GM19193 (cell line): ENCODE measurements at regions not wholly inside any gene's neighbourhood (a gene's known extent, or its start where the extent isn't known, plus 50 kb on each side); places are given as distances from the start of the nearest gene placed in this dataset.

ENCODE experiments used
- POLR2A ChIP-seq: IDR thresholded peaks from 4 replicates; pipeline ENCODE4 v1.6.1; 2011; ENCODE audit not compliant: insufficient read depth, insufficient read length; ENCODE audit errors: extremely low read depth

DNA sequence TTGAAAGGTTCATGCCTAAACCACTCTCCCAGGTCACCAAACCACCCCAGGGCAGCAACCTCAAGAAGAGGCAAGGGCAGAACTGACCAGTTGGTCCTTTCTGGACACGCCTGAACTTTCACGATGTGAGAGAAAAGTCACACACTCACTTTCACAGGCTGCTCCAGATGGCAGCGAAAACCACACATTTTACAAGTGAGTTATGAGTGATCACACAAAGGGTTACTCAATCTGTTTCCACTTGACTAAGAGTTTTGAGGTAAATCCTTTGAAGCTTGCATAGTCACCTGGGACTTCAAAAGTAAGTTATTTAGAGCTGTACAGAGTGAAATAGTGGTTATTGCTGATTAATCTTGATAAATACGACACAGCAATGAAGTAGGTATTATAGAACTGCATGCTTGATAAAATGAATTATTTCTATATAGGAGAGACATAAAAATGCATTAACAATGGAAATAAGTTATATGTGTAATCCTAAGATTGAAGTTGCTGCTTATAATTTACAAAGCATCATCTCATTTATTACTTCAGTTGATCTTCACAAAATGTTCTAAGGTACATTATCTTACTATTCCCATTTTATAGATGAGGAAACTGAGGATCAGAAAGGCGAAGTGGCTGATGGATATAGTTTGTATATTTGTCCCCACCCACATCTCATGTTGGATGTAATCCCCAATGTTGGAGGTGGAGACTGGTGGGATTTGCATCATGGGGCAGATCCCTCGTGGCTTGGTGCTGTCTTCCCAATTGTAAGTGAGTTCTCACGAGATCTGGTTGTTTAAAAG, 103.0 kb upstream of the KLF3 start:
- no peak for TF ChIP-seq POLR2A

DNA sequence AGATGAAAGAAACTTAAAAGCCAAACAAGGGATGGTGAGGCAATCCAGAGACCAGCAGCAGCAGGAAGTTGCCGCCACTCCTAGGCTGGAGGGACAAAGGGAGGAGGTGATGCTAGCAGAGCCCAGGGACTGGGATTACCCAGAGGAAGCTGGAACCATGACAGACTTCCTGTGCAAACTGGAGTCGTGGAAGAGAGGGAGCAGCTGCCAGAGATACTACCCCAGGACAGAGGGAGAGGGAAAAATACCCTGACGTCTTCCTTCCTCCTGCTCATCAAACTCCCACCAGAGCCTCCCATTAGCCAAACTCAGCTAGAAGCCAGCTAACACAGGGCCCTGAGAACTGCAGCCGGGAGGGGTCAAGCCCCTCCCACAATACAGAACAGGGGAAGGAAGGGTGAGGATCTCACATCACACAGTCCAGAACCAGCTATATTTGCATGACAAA, 101.2 kb upstream of the KLF3 start:
- no peak for TF ChIP-seq POLR2A

DNA sequence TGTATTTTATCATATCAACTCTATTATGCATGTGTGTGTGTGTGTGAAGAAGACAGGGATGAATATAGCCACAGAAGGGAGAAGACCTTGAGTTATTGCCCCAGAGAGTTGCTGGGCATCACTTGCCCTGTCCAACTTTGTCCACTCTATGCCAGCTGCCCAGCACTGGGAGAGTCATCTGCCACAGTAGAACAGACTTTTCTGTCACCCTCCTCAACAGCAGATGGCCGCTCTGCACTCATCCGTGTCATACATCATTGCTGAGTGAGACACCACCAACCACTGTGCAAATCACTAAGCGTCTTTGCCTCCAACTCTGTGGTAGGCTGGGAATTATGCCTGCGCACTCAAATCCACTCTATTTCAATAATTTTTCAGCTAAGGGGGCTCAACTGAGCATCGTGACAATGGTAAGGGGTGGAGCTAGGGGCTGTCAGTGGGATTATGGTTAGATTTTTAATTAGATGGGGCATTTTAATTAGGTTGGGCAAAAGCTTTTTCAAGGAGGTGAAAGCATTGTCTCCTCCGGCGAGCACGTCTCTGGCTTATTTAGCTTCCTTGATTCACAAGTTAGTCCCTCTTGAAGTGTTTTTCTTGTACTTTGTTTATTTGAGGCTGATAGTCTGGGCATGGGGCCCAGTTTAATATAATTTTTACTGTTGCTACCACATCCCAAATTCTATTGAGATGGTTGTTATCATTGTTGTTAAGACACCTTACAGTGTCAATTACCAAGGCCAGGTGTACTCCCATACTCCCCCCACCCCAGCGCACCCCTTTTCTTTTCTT, 100.1 kb upstream of the KLF3 start:
- no peak for TF ChIP-seq POLR2A

DNA sequence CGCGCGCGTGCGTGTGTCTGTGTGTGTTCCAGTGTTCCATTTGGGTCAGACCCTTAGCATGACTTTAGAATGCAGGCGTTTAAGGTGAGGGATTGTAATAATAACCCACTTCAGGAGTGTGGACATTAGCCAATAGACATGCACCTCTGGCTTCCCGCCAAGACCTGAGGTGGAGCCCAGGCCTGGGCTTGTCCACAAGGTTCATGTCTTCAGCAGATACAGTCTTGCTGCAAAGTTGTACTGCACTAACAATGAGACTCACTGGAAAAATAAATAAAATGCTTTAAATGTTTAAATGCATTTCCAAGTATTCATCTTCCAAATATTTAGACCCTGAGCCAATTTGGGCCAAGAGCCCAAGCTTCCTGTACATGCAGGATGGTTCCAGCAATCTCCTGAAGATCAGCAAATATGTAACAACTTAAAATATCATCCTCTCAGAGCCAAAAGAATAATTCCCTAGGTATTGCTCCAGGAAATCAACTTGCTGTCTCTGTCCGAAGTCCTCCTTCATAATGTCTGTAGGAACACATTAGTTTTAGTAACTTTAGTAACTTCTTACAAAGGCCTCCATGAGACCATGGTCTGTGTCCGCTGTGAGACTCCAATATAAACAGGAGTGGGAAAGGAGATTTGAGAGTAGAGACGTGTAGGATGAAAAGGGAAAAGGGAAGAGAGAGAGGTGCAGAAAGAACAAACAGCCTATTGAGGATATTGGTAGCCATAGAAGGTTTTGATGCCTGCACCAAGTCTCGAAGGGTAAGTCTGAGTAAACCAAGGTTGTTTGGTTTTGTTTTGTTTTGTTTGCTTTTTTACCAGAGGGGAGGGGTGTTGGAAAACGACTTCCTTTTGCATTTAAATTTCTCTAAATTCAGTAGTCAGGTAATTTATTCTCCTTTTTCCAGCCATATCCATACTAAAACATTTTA, 98.5 kb upstream of the KLF3 start:
- no peak for TF ChIP-seq POLR2A

DNA sequence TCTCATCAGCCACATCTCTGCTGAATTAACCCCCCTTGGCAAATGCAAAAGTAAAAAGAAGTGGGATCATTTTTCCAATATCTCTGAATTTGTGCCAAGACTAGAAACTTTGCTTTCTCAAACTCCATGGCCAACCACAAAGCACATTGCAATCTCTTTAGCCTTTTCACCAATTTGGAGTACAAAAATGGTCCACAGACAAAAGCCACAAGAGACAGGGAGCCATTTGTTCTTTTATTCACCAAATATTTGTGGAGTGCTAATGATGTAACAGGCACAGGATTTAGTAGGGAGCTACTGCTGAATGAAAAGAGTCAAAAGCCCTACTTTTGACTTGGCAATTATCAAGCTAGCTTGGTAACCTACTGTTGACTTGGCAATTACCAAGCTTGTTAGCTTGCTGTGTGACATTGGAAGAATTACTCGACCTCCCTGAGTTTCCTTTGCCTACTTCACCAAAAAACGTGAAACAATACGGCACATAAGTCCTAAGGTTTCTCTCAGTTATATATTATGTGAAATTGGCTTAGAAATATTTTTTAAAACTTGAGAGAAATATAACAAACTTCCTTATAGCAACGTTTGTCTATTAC, 97.1 kb upstream of the KLF3 start:
- TF ChIP-seq POLR2A = no peak

DNA sequence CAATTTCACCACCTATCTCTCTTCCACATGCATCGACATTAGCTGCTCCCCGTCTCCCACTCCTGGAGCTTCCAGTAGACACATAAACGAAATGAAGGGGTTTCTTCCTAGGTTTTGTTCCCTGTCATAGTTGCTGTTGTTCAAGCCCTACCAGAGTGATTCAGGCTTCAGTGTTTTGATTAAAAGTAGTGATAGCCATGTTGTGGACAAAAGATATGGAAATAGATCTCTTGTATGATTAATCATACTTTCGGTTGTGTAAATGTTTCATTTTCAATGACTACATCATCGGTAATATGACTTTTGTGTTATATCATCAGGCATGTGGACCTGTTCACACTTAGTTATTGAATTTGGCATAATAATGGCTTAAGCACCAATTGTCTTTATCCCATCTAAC, 96.5 kb upstream of the KLF3 start:
- no peak for TF ChIP-seq POLR2A

DNA sequence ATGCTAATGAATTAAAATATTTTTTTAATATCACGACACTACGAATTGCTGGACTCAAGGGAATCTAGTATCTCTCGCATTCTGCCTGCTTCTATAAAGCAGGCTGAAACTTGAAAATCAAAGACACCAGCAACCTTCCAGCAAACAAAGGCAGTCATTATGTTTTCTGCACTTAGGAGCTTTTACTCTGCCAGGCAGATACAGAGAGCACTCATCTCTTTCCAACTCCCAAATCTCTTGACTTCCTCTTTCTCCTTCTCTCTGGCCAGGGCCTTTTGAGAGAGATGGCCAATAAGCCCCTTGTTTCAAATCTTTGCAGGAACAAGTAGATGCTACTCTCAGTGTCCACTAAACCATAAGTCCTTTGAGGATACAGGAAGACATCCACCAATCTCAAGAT, 95.2 kb upstream of the KLF3 start:
- TF ChIP-seq POLR2A = no peak

DNA sequence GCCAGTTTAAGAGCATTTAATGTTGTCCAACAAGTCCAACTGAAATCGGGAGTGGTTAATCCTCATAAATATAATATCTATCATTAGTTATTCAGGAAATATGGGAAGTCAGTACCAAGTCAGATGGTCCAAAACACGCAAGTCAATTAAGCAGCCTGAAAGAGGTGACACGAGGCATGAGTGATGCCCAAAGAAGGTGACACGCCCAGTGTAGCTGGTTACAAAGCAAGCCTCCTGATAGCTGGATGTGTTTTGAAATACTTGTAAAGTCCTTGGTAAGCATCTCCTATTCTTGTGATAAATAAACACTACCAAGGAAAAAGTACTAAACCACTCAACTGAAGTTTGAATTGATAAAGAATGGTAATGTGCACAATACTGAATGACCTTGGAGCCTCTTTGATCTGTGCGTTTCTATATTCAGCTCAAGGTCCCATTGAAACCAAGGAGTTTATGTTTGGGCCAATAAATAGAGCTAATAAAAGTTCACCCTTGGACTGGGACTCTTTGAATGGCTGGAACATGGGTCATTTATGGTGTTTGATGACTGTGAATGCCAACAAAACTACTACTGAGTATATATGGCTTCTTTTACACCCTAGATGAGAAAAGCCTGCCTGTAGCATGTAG, 93.2 kb upstream of the KLF3 start:
- TF ChIP-seq POLR2A = no peak

DNA sequence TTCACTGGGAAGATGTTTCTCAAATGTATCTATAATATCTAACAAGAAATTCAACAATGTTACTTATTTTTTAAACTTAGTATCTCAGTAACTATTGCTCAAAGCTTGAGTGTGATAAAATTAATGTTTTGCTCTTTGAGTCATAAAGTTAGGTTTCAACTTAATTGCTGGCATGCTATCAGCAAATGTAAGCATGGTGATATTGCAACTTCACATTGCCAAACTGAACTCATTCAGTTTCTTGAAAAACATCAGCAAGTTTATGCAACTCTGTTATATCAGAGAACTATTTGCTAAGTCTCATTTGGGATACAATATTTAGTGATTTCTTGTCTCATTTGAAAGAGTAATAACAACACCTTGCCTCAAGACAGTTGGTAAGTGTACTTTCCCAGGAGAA, 91.2 kb upstream of the KLF3 start:
- TF ChIP-seq POLR2A = no peak

DNA sequence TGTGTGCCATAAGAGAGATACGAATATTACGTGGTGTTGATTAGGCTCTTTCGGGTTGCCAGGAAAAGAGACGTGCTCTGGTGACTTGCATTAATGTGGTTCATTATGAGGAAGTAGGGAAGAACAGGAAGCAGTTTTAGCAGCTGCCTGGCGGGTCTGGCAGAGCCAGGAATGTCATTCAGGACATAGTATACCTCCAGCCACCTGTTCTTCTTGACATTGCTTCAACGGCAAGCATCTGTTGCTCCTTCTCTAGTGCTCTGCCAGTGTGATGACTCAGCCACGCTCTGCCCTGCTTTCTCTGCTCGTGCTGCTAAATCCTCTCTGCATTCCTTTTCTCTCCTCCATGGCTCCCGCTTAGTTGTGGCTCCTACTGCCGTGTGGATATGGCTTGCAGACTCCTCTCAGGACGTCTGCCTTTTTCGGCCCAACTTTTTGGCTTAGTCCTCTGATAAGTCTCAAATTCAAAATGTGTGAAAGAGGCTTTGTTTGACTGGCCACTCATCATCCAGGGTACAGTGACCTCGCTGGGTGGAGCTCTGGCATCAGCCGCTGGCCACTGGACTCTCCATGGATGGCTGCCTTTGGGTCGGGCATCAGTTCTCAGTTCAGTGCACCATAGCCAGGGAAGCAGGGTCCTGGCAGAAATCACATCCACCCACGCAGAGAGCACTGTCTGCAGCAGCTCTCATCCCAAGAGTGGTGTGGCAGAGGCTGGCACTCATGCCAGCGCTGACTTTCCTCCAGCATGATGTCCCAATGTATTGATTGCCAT, 89.3 kb upstream of the KLF3 start:
- no peak for TF ChIP-seq POLR2A

DNA sequence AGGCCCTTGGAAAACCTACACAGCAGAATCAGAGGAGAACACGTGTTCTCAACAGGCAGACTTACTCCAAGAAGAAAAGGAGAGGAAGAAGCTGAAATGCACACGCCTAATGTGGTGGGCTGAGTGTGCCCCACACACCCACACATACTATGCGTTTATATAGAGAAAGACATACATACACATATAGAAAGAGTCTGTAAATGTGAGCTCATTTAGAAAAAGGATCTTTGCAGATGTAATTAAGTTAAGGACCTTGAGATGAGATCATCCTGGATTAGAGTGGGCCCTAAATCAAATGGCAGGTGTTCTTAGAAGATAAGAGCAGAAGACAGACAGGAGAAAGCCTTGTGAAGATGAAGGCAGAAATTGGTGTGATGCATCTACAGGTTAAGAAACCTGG, 87.2 kb upstream of the KLF3 start:
- no peak for TF ChIP-seq POLR2A

DNA sequence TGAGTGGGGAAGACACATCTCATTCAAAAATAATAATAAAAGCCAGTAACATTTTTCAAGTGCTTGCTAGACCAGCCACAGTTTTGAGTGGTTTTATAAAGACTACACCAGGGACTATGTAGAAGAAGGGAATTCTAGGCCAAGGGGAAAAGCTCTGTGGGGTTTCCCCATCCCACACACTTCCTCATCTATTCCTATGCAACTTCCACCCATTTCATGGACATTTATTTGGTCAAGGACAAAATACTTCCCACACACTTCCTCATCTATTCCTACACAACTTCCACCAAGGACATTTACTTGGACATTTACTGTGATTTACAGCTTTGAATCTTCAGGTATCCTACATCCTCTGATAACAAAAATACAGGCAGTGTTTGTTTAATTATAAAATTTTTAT, 86.5 kb upstream of the KLF3 start:
- no peak for TF ChIP-seq POLR2A

DNA sequence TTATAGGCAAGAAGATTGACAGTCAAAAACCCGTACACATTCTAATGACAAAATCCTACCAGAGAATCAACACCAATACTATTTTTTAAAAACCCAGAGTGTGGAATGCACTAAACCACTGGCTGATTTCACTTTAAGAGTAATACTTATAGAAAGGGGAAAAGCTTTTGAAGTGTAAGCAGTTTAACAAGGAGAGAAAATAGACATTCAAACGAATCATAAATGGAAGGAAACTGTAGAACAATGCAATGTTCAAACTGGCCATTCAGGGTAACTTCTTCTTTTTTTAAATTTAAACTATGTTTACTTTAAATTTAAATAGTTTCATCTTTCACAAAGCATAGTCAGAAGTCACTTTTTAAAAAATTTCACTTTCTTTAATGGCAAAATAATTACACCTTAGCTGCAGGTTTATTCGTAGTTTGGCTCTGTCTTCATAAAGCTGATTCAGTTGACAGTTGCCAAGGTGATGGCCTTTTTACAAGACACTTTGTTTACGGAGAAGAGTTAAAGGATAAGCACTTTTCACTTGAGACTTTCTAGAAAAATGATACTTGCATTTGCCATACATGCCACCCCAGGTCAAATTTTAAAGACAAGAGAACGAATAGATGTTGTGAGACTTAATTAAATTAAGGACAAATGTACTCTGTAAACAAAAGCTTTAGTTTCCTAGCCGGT, 82.4 kb upstream of the KLF3 start:
- TF ChIP-seq POLR2A = no peak

DNA sequence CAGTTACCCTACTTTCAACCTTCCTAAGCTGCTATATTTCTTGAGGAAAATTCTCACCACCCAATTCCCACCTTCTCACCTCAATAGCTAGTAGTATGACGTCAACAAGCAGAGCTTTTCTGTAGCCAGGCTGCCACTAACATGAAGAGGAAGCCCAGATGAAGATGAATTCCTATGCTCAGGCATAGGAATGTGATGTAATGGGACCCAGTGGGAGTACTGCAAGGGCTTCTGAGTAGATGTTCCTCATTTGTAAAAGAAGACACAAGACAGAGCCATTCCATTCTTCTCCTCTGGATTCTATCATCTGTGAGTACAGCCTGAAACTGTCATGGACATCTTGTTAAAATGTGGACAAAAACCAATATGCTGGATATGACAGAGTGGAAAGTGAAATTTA, 81.6 kb upstream of the KLF3 start:
- no peak for TF ChIP-seq POLR2A
